PC-3 (cell line): ENCODE measurements at regions not wholly inside any gene's neighbourhood (a gene's known extent, or its start where the extent isn't known, plus 50 kb on each side); places are given as distances from the start of the nearest gene placed in this dataset.

Experiments
- ATAC-seq: fragments of 200-7000 bp; cut with Tn5 transposase; 2 replicates; pipeline ENCODE4 v1.9.1; 2020; ENCODE audit warnings: mild to moderate bottlenecking, moderate library complexity
- BruUV-seq: library from RNA; stranded (reverse); fragments of 400-500 nt; replicated peaks from 2 replicates; lab custom pipeline; 2021; lab: Mats Ljungman, UMichigan
- CTCF ChIA-PET: fragments of 300-600 bp; sonication (Branson Sonifier 250); formaldehyde crosslinking; loops from one replicate; lab custom pipeline; 2022; ENCODE audit warnings: antibody characterized with exemption; lab: Charles Lee
- POLR2A ChIA-PET: fragments of 300-600 bp; sonication (Branson Sonifier 250); formaldehyde crosslinking; loops from one replicate; lab custom pipeline; 2022; ENCODE audit warnings: antibody characterized with exemption; ENCODE audit not compliant: unreplicated experiment; lab: Charles Lee
- DNase-seq: peaks from one replicate; pipeline ENCODE4 v3.0.0-alpha.2; 2015
- H2AFZ ChIP-seq: fragments of 300-600 bp; sonication (generic); 2 replicates; pipeline ENCODE4 v1.6.0; 2016; ENCODE audit warnings: antibody characterized with exemption, low read length
- H3F3A ChIP-seq: fragments of 300-600 bp; sonication (generic); one replicate; pipeline ENCODE4 v1.6.0; 2017; ENCODE audit warnings: antibody characterized with exemption, low read length, control low read depth, mild to moderate bottlenecking; ENCODE audit not compliant: unreplicated experiment
- H3K27ac ChIP-seq: fragments of 300-600 bp; sonication (generic); 2 replicates; pipeline ENCODE4 v1.5.1; 2016; ENCODE audit warnings: mild to moderate bottlenecking, low read length
- H3K27me3 ChIP-seq: fragments of 300-600 bp; sonication (generic); 2 replicates; pipeline ENCODE4 v1.6.1; 2016; ENCODE audit warnings: low read length, mixed read lengths
- H3K36me3 ChIP-seq: fragments of 300-600 bp; sonication (generic); 2 replicates; pipeline ENCODE4 v1.6.1; 2016; ENCODE audit warnings: low read depth, mixed run types, low read length, mixed read lengths
- H3K4me1 ChIP-seq: fragments of 300-600 bp; sonication (generic); 2 replicates; pipeline ENCODE4 v1.5.1; 2016; ENCODE audit warnings: low read length; ENCODE audit not compliant: insufficient read depth
- H3K4me2 ChIP-seq: fragments of 300-600 bp; sonication (generic); 2 replicates; pipeline ENCODE4 v1.6.0; 2016; ENCODE audit warnings: low read length
- H3K4me3 ChIP-seq: fragments of 300-600 bp; sonication (generic); 2 replicates; pipeline ENCODE4 v1.5.1; 2016; ENCODE audit warnings: mild to moderate bottlenecking, low read length, mixed read lengths
- H3K79me2 ChIP-seq: fragments of 300-600 bp; sonication (generic); 2 replicates; pipeline ENCODE4 v1.6.1; 2017; ENCODE audit warnings: low read length, mixed read lengths
- H3K9ac ChIP-seq: fragments of 300-600 bp; sonication (generic); 2 replicates; pipeline ENCODE4 v1.6.0; 2016; ENCODE audit warnings: mild to moderate bottlenecking, low read length
- H3K9me2 ChIP-seq: fragments of 300-600 bp; sonication (generic); replicated peaks from 2 replicates; pipeline ENCODE4 v1.6.1; 2016; ENCODE audit warnings: mixed run types, low read length, mixed read lengths
- H3K9me3 ChIP-seq: fragments of 300-600 bp; sonication (generic); 2 replicates; pipeline ENCODE4 v1.6.1; 2016; ENCODE audit warnings: low read length, mixed read lengths
- H4K20me1 ChIP-seq: fragments of 300-600 bp; sonication (generic); 2 replicates; pipeline ENCODE4 v1.6.1; 2016; ENCODE audit warnings: low read length, mixed read lengths
- CTCF ChIP-seq: fragments of 300-600 bp; sonication (generic); conservative IDR thresholded peaks from 2 replicates; pipeline ENCODE4 v1.5.1; 2017; ENCODE audit warnings: antibody characterized with exemption, low read depth, mild to moderate bottlenecking, low read length
- EZH2 ChIP-seq: fragments of 300-600 bp; sonication (generic); IDR thresholded peaks from one replicate; pipeline ENCODE4 v1.6.1; 2017; ENCODE audit warnings: antibody characterized with exemption, mild to moderate bottlenecking, low read length; ENCODE audit not compliant: unreplicated experiment
- EZH2phosphoT487 ChIP-seq: fragments of 300-600 bp; sonication (generic); IDR thresholded peaks from 2 replicates; pipeline ENCODE4 v1.6.1; 2018; ENCODE audit warnings: mild to moderate bottlenecking, antibody characterized with exemption, low read length, borderline replicate concordance
- intact Hi-C: fragments of 100-400 bp; cut with micrococcal nuclease; formaldehyde crosslinking; loops from 2 replicates; pipeline ENCODE4 v1.9.0; 2023

- Histone ChIP-seq H3K27ac (no peak overlapping the region), H3K79me2 (no peaks in the 10 kb centered on the region), H3K4me2 (no peak overlapping the region), H3F3A (no peaks in the 10 kb centered on the region), H3K4me1 (peaks cover 33% of the 10 kb centered on the region), H3K9ac (no peak overlapping the region), H4K20me1 (no peaks in the 10 kb centered on the region), H3K9me3 (no peaks in the 10 kb centered on the region), H3K27me3 (no peaks in the 10 kb centered on the region), H3K9me2 (no peaks in the 10 kb centered on the region), H3K4me3 (no peak overlapping the region), H2AFZ (no peak overlapping the region), H3K36me3 (no peaks in the 10 kb centered on the region)
- BruUV-seq, result no TSS peak
- intact Hi-C loops, result loop anchor here (5.0 to 10.0 kb wide), 2 partner anchors 102 to 705 kb away; no protein-coding TSS in a partner anchor
- DNase-seq, result no peak
- TF ChIP-seq EZH2phosphoT487, result no peak
- no peak for TF ChIP-seq EZH2
- no peak for TF ChIP-seq CTCF
- ChIA-PET POLR2A (no interaction called here), CTCF (no interaction called here)
- no peak for ATAC-seq
These were observed 179.8 kb upstream of the TRIB2 start for GRCh38 chr2:12536976-12537375.

- ChIA-PET POLR2A (interaction anchor here (0.5 kb wide), 1 partner anchor 792 kb away, joined by 6 read pairs; the partner anchor contains the start of gene LPIN1), CTCF (no interaction called here)
- Histone ChIP-seq H4K20me1 (no peaks in the 10 kb centered on the region), H3K9me3 (no peaks in the 10 kb centered on the region), H3K27me3 (no peaks in the 10 kb centered on the region), H3K27ac (no peak overlapping the region), H3K4me2 (no peak overlapping the region), H3K4me1 (peaks cover 23% of the 10 kb centered on the region), H3K9me2 (no peaks in the 10 kb centered on the region), H3K36me3 (no peaks in the 10 kb centered on the region), H3K9ac (no peak overlapping the region), H3F3A (no peaks in the 10 kb centered on the region), H3K79me2 (no peaks in the 10 kb centered on the region), H2AFZ (no peak overlapping the region), H3K4me3 (no peak overlapping the region)
- TF ChIP-seq EZH2phosphoT487, result no peak
- TF ChIP-seq CTCF, result no peak
- TF ChIP-seq EZH2, result no peak
- BruUV-seq, result no TSS peak
- ATAC-seq (no peak), DNase-seq (no peak)
- intact Hi-C loops, result loop anchor here (5.0 to 10.0 kb wide), 2 partner anchors 103 to 706 kb away; no protein-coding TSS in a partner anchor
These were observed 178.5 kb upstream of the TRIB2 start for GRCh38 chr2:12538138-12538694.

- BruUV-seq, result no TSS peak
- Histone ChIP-seq H3K4me1 (peaks cover 12% of the 10 kb centered on the region), H2AFZ (no peak overlapping the region), H3K9ac (no peak overlapping the region), H3K36me3 (no peaks in the 10 kb centered on the region), H3K9me2 (no peaks in the 10 kb centered on the region), H3K9me3 (no peaks in the 10 kb centered on the region), H3K27ac (no peak overlapping the region), H4K20me1 (no peaks in the 10 kb centered on the region), H3K79me2 (no peaks in the 10 kb centered on the region), H3K27me3 (no peaks in the 10 kb centered on the region), H3K4me2 (no peak overlapping the region), H3K4me3 (no peak overlapping the region), H3F3A (no peaks in the 10 kb centered on the region)
- ChIA-PET POLR2A (no interaction called here), CTCF (no interaction called here)
- TF ChIP-seq EZH2, result no peak
- ATAC-seq, result no peak
- no peak for DNase-seq
- intact Hi-C loops, result loop anchor here (5.0 to 10.0 kb wide), 2 partner anchors 105 to 707 kb away; no protein-coding TSS in a partner anchor
These were observed 177.4 kb upstream of the TRIB2 start for GRCh38 chr2:12539336-12539735.
